HG03432 (cell line): ENCODE measurements at regions not wholly inside any gene's neighbourhood (a gene's known extent, or its start where the extent isn't known, plus 50 kb on each side); places are given as distances from the start of the nearest gene placed in this dataset.

Experiments used
- ATAC-seq: cut with Tn5 transposase; IDR thresholded peaks from one replicate; pipeline ENCODE4 v1.9.1; 2021; ENCODE audit warnings: mild to moderate bottlenecking, moderate library complexity; ENCODE audit not compliant: unreplicated experiment

- no peak for ATAC-seq
These were observed 132.0 kb upstream of the TP63 start for GRCh38 chr3:189498995-189499704.

- no peak for ATAC-seq
These were observed 130.9 kb upstream of the TP63 start for GRCh38 chr3:189500299-189500698.

GRCh38 chr3:189500798-189501495 is 130.2 kb upstream of the TP63 start:
- ATAC-seq: no peak

- no peak for ATAC-seq
These were observed 128.9 kb upstream of the TP63 start for GRCh38 chr3:189502256-189502655.

GRCh38 chr3:189502676-189503257 is 128.4 kb upstream of the TP63 start:
- no peak for ATAC-seq

- peak; percentile 72 for ATAC-seq
These were observed 123.3 kb upstream of the TP63 start for GRCh38 chr3:189507856-189508255.

GRCh38 chr3:189508784-189509501 is 122.2 kb upstream of the TP63 start:
- no peak for ATAC-seq

- ATAC-seq: peak; percentile 68
These were observed 119.2 kb upstream of the TP63 start for GRCh38 chr3:189512039-189512438.

- ATAC-seq: no peak
These were observed 118.4 kb upstream of the TP63 start for GRCh38 chr3:189512821-189513220.

- ATAC-seq: no peak
These were observed 117.7 kb upstream of the TP63 start for GRCh38 chr3:189513281-189514117.

GRCh38 chr3:189516039-189516438 is 115.2 kb upstream of the TP63 start:
- ATAC-seq: no peak

- no peak for ATAC-seq
These were observed 113.2 kb upstream of the TP63 start for GRCh38 chr3:189517981-189518380.

GRCh38 chr3:189519458-189519857 is 111.7 kb upstream of the TP63 start:
- ATAC-seq: no peak

- peak; percentile 60 for ATAC-seq
These were observed 101.7 kb upstream of the TP63 start for GRCh38 chr3:189529468-189529867.

- peak; percentile 43 for ATAC-seq
These were observed 101.2 kb upstream of the TP63 start for GRCh38 chr3:189529889-189530471.

- ATAC-seq: no peak
These were observed 100.4 kb upstream of the TP63 start for GRCh38 chr3:189530822-189531221.

GRCh38 chr3:189531271-189531670 is 99.9 kb upstream of the TP63 start:
- ATAC-seq: no peak

GRCh38 chr3:189534531-189534930 is 96.7 kb upstream of the TP63 start:
- ATAC-seq: no peak

GRCh38 chr3:189537135-189537534 is 94.1 kb upstream of the TP63 start:
- ATAC-seq: no peak

- no peak for ATAC-seq
These were observed 83.7 kb upstream of the TP63 start for GRCh38 chr3:189547448-189547847.
